ENCODE measurements at regions not wholly inside any gene's neighbourhood (a gene's known extent, or its start where the extent isn't known, plus 50 kb on each side); places are given as distances from the start of the nearest gene placed in this dataset.

DNA sequence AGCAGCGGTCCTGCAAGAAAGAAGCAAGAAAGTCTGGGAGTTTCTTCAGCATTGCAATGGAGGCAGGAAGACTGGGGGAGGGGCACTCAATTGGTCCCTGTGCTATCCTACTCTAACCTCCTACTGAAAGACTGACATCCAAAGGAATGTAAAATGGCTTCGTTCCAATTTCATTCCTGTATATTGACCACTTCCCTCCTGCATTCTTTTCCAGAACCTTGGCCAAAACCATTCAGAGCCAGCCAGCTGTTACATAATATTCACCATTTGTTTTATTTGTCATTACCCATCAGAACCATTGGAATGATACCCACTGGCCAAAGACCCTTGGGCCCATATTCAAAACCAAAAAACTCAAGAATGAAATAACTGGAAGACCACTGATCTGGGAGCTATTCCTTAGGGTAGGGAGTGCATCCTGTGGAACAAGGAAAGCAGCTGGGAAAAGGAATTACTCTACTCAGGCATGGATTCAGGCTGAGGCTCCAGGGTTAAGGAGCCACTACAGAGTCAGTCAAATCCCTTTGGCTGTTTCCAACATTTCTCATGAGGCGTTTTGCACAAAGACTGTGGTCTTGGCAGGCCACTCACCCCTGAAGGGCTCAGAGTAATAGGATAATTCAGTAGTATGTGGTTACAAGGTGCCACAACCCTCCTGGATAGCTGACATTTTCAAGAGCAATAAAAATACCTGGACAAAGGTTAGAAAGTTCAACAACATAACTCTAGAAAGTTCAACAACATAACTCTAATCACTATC is 148.7 kb upstream of the SLC1A3 start:
- Histone ChIP-seq H3K36me3 (no peaks in the 10 kb centered on the region), H3K27me3 (replicated peaks in 1 of 7) (no peaks in the 10 kb centered on the region), H3K27ac (no peak overlapping the region), H3K9me3 (no peaks in the 10 kb centered on the region), H3K4me3 (no peak overlapping the region), H3K4me1 (peaks cover 0 to 12% (median 1%) of the 10 kb centered on the region in 6 donors)
- intact Hi-C loops (cut with DNase I; ENCODE audit: low total_unique reads): no loop called here
- no peak for DNase-seq
- 74 to 87% (median 81%) methylated on average over 3 of the region's 3 CpGs for WGBS, 5 donors
- TF ChIP-seq, protein P1, sequence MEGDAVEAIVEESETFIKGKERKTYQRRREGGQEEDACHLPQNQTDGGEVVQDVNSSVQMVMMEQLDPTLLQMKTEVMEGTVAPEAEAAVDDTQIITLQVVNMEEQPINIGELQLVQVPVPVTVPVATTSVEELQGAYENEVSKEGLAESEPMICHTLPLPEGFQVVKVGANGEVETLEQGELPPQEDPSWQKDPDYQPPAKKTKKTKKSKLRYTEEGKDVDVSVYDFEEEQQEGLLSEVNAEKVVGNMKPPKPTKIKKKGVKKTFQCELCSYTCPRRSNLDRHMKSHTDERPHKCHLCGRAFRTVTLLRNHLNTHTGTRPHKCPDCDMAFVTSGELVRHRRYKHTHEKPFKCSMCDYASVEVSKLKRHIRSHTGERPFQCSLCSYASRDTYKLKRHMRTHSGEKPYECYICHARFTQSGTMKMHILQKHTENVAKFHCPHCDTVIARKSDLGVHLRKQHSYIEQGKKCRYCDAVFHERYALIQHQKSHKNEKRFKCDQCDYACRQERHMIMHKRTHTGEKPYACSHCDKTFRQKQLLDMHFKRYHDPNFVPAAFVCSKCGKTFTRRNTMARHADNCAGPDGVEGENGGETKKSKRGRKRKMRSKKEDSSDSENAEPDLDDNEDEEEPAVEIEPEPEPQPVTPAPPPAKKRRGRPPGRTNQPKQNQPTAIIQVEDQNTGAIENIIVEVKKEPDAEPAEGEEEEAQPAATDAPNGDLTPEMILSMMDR (IDR thresholded peaks at IDR 0.05 in 8 of 11, conservative IDR thresholded peaks at IDR 0.05 in 3 of 11): no peak
- no peak for TF ChIP-seq POLR2AphosphoS5 (IDR thresholded peaks at IDR 0.05)
- TF ChIP-seq POLR2A (IDR thresholded peaks at IDR 0.05): no peak

DNA sequence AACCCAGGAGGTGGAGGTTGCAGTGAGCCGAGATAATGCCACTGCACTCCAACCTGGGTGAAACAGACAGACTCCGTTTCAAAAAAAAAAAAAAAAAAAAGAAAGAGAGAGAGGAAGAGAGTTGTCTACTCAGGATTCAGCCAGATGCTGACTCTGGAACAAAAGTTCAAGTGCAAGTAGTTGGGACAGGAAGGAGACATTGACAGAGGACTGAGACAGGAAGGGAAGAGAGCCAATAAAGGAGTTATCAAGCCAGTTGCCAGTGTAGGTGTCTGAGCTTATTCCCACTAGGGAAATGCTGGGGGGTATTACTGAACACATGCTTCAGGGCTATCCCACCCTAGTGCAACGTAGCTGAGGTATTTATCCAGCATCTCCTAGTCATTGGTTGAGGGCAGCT is 147.7 kb upstream of the SLC1A3 start:
- Histone ChIP-seq H3K4me1 (peaks cover 0 to 12% (median 1%) of the 10 kb centered on the region in 6 donors), H3K36me3 (no peaks in the 10 kb centered on the region), H3K9me3 (no peaks in the 10 kb centered on the region), H3K4me3 (no peak overlapping the region), H3K27ac (no peak overlapping the region), H3K27me3 (replicated peaks in 1 of 7) (no peaks in the 10 kb centered on the region)
- DNase-seq: no peak
- intact Hi-C loops (cut with DNase I; ENCODE audit: low total_unique reads): no loop called here
- 53 to 78% (median 60%) methylated on average over 3 of the region's 3 CpGs for WGBS, 5 donors
- no peak for TF ChIP-seq POLR2AphosphoS5 (IDR thresholded peaks at IDR 0.05)
- no peak for TF ChIP-seq POLR2A (IDR thresholded peaks at IDR 0.05)
- TF ChIP-seq, protein P1 (IDR thresholded peaks at IDR 0.05 in 8 of 11, conservative IDR thresholded peaks at IDR 0.05 in 3 of 11): no peak

DNA sequence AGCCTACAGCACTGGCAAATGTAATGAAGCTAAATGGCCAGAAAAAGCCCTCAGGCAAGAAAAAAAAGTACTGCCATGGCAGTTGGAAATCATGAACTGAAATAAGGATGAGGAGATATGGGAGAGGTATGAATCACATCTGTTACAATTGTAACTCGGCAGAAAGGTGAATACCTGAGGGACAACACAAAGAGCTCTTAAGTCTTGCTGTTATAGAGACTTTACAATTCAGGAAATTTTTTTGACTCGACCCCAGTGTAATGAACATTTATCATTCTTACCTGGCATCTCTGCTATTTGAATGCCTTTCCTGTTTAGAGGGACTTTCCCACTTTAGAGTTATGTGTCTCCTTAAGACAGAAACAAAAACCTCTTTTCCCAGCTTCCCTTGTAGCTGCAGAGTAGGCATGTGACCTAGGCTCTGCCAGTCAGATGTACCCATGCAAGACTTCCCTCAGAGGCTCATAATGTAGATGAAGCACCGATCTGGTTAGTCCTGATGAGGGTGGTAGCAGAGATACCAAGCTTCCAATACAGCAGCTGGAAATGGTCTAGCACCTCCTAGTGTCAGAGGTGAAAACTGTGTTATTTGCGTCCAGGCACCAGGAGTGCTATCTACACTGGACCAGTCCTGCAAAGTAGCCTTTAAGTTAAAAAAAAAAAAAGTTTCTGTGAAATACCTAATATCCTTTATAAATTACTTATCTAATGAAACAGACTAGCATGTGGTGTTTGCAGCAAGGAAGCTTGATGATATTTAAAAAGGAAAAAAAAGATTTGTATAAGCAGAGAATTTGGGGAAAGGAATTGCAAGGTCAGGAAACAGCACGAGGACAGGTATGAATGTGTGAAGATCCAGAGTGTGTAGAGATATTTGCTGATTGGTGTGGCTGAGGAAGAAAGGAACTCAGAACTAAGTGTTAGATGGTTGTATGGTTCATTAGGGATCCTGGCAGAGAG is 146.9 kb upstream of the SLC1A3 start:
- no peak overlapping the region for H3K4me3 ChIP-seq
- WGBS, 5 donors: 52 to 62% (median 55%) methylated on average over 5 of the region's 5 CpGs
- H3K4me1 ChIP-seq: peaks cover 0 to 12% (median 1%) of the 10 kb centered on the region in 6 donors
- H3K36me3 ChIP-seq: no peaks in the 10 kb centered on the region
- H3K9me3 ChIP-seq: no peaks in the 10 kb centered on the region
- H3K27ac ChIP-seq: no peak overlapping the region
- no peak for DNase-seq
- intact Hi-C loops (cut with DNase I; ENCODE audit: low total_unique reads): no loop called here
- H3K27me3 ChIP-seq (replicated peaks in 1 of 7): no peaks in the 10 kb centered on the region
- TF ChIP-seq POLR2A (IDR thresholded peaks at IDR 0.05): no peak
- TF ChIP-seq, protein P1 (IDR thresholded peaks at IDR 0.05 in 8 of 11, conservative IDR thresholded peaks at IDR 0.05 in 3 of 11): peak in 1 of 11 experiments; percentile 23

Measured in spleen (tissue), 11 donors.